ENCODE measurements at regions not wholly inside any gene's neighbourhood (a gene's known extent, or its start where the extent isn't known, plus 50 kb on each side); places are given as distances from the start of the nearest gene placed in this dataset.

- H3K36me3 ChIP-seq (ENCODE audit: control insufficient read depth in 2 of 2, insufficient read depth in 2 of 2, low read length in 2 of 2) = no peaks in the 10 kb centered on the region
- H3K27me3 ChIP-seq (ENCODE audit: control insufficient read depth in 1 of 2, insufficient read depth in 2 of 2, low read length in 2 of 2) = peaks cover 7 to 12% of the 10 kb centered on the region in 2 donors
- H3K4me3 ChIP-seq (ENCODE audit: low read length in 2 of 2) = no peak overlapping the region
- no peak overlapping the region for H3K9ac ChIP-seq (ENCODE audit: low read length in 2 of 2)
- no peaks in the 10 kb centered on the region for H3K9me3 ChIP-seq (ENCODE audit: control insufficient read depth in 2 of 2, low read length in 2 of 2)
- no peak overlapping the region for H3K27ac ChIP-seq (ENCODE audit: low read length)
- no peaks in the 10 kb centered on the region for H3K4me1 ChIP-seq (ENCODE audit: control insufficient read depth, insufficient read depth, low read length)
Measured at GRCh38 chr16:51440131-51440889, 289.2 kb upstream of the SALL1 start.

- Histone ChIP-seq H3K27me3 (ENCODE audit: control insufficient read depth in 1 of 2, insufficient read depth in 2 of 2, low read length in 2 of 2) (peaks cover 7 to 12% of the 10 kb centered on the region in 2 donors), H3K4me3 (ENCODE audit: low read length in 2 of 2) (no peak overlapping the region), H3K9ac (ENCODE audit: low read length in 2 of 2) (no peak overlapping the region), H3K9me3 (ENCODE audit: control insufficient read depth in 2 of 2, low read length in 2 of 2) (no peaks in the 10 kb centered on the region), H3K27ac (ENCODE audit: low read length) (no peak overlapping the region), H3K4me1 (ENCODE audit: control insufficient read depth, insufficient read depth, low read length) (no peaks in the 10 kb centered on the region), H3K36me3 (ENCODE audit: control insufficient read depth in 2 of 2, insufficient read depth in 2 of 2, low read length in 2 of 2) (no peaks in the 10 kb centered on the region)
Measured at GRCh38 chr16:51439271-51439670, 288.2 kb upstream of the SALL1 start.

DNA sequence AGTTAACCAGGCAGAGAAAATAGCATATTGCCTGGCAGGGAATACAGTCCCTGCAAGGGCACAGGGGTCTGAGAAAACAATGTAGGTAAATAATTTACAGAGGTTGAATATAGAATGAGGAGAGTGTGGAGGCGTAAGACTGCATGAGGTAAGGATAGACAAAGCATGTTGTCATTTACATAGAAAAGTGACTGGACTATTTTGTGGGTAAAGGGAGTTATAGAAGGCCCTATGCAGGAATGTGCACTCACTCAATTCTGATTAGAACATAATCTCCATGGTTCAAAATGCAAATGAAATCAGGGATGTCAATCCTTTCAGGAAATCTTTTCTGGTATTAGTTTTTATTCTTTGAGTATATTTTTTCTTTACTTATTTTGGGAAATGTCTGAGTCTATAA, 285.7 kb upstream of the SALL1 start:
- Histone ChIP-seq H3K36me3 (ENCODE audit: control insufficient read depth in 2 of 2, insufficient read depth in 2 of 2, low read length in 2 of 2) (no peaks in the 10 kb centered on the region), H3K9ac (ENCODE audit: low read length in 2 of 2) (no peak overlapping the region), H3K27me3 (ENCODE audit: control insufficient read depth in 1 of 2, insufficient read depth in 2 of 2, low read length in 2 of 2) (peaks cover 7 to 12% of the 10 kb centered on the region in 2 donors)

GRCh38 chr16:51434567-51435198, 283.6 kb upstream of the SALL1 start:
- H3K9ac ChIP-seq (ENCODE audit: low read length in 2 of 2) = no peak overlapping the region
- no peak overlapping the region for H3K27ac ChIP-seq (ENCODE audit: low read length)
- H3K4me3 ChIP-seq (ENCODE audit: low read length in 2 of 2) = no peak overlapping the region
- peaks cover 0 to 6% of the 10 kb centered on the region in 2 donors for H3K27me3 ChIP-seq (ENCODE audit: control insufficient read depth in 1 of 2, insufficient read depth in 2 of 2, low read length in 2 of 2)
- no peaks in the 10 kb centered on the region for H3K4me1 ChIP-seq (ENCODE audit: control insufficient read depth, insufficient read depth, low read length)
- H3K36me3 ChIP-seq (ENCODE audit: control insufficient read depth in 2 of 2, insufficient read depth in 2 of 2, low read length in 2 of 2) = no peaks in the 10 kb centered on the region
- no peaks in the 10 kb centered on the region for H3K9me3 ChIP-seq (ENCODE audit: control insufficient read depth in 2 of 2, low read length in 2 of 2)

More for the DNA sequence above, 285.7 kb upstream of the SALL1 start:
- no peak overlapping the region for H3K27ac ChIP-seq (ENCODE audit: low read length)
- H3K4me3 ChIP-seq (ENCODE audit: low read length in 2 of 2) = no peak overlapping the region
- H3K4me1 ChIP-seq (ENCODE audit: control insufficient read depth, insufficient read depth, low read length) = no peaks in the 10 kb centered on the region
- H3K9me3 ChIP-seq (ENCODE audit: control insufficient read depth in 2 of 2, low read length in 2 of 2) = no peaks in the 10 kb centered on the region

GRCh38 chr16:51433599-51433998, 282.5 kb upstream of the SALL1 start:
- Histone ChIP-seq H3K27ac (ENCODE audit: low read length) (no peak overlapping the region), H3K4me3 (ENCODE audit: low read length in 2 of 2) (no peak overlapping the region), H3K36me3 (ENCODE audit: control insufficient read depth in 2 of 2, insufficient read depth in 2 of 2, low read length in 2 of 2) (no peaks in the 10 kb centered on the region)

GRCh38 chr16:51431517-51432241, 280.6 kb upstream of the SALL1 start:
- Histone ChIP-seq H3K27me3 (ENCODE audit: control insufficient read depth in 1 of 2, insufficient read depth in 2 of 2, low read length in 2 of 2) (no peaks in the 10 kb centered on the region), H3K4me3 (ENCODE audit: low read length in 2 of 2) (no peak overlapping the region), H3K4me1 (ENCODE audit: control insufficient read depth, insufficient read depth, low read length) (no peaks in the 10 kb centered on the region), H3K36me3 (ENCODE audit: control insufficient read depth in 2 of 2, insufficient read depth in 2 of 2, low read length in 2 of 2) (no peaks in the 10 kb centered on the region), H3K9ac (ENCODE audit: low read length in 2 of 2) (no peak overlapping the region), H3K9me3 (ENCODE audit: control insufficient read depth in 2 of 2, low read length in 2 of 2) (no peaks in the 10 kb centered on the region), H3K27ac (ENCODE audit: low read length) (no peak overlapping the region)

More at GRCh38 chr16:51433599-51433998, 282.5 kb upstream of the SALL1 start:
- no peaks in the 10 kb centered on the region for H3K9me3 ChIP-seq (ENCODE audit: control insufficient read depth in 2 of 2, low read length in 2 of 2)
- H3K9ac ChIP-seq (ENCODE audit: low read length in 2 of 2) = no peak overlapping the region
- H3K4me1 ChIP-seq (ENCODE audit: control insufficient read depth, insufficient read depth, low read length) = no peaks in the 10 kb centered on the region
- H3K27me3 ChIP-seq (ENCODE audit: control insufficient read depth in 1 of 2, insufficient read depth in 2 of 2, low read length in 2 of 2) = peaks cover 0 to 5% of the 10 kb centered on the region in 2 donors

DNA sequence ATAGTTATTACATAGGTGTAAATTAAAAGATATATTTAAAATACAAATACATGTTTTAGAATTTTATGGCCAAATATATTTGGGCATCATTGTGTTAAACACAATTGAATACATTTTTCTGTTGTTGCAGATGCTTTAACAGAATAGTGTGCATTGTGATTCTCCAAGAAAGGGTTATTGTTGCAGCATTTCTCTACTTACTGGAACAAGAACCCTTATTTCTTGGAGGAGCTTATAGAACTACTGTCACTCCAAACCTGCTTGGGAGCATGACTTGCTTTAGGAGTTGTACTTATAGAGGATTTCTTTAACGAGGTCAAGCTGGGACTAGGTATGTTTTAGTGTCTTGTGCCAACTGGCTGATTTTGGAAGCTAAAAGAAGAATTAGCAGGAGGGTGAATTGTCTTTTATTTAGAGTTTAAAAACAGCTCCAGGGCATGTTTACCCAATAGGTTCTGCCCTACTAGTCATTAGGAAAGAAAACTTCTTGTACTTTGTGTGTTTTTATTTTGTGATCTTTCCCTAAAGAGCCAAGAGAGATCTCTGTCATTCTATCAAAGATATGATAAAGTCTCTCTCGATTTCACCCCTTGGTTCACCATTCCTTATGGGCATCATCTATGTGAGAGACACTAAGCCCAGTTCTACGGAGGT, 279.8 kb upstream of the SALL1 start:
- Histone ChIP-seq H3K4me3 (ENCODE audit: low read length in 2 of 2) (no peak overlapping the region), H3K9me3 (ENCODE audit: control insufficient read depth in 2 of 2, low read length in 2 of 2) (no peaks in the 10 kb centered on the region), H3K4me1 (ENCODE audit: control insufficient read depth, insufficient read depth, low read length) (no peaks in the 10 kb centered on the region), H3K9ac (ENCODE audit: low read length in 2 of 2) (no peak overlapping the region), H3K27me3 (ENCODE audit: control insufficient read depth in 1 of 2, insufficient read depth in 2 of 2, low read length in 2 of 2) (no peaks in the 10 kb centered on the region), H3K36me3 (ENCODE audit: control insufficient read depth in 2 of 2, insufficient read depth in 2 of 2, low read length in 2 of 2) (no peaks in the 10 kb centered on the region), H3K27ac (ENCODE audit: low read length) (no peak overlapping the region)

GRCh38 chr16:51429041-51429440, 278.0 kb upstream of the SALL1 start:
- Histone ChIP-seq H3K4me3 (ENCODE audit: low read length in 2 of 2) (no peak overlapping the region), H3K9me3 (ENCODE audit: control insufficient read depth in 2 of 2, low read length in 2 of 2) (no peaks in the 10 kb centered on the region), H3K27ac (ENCODE audit: low read length) (no peak overlapping the region), H3K36me3 (ENCODE audit: control insufficient read depth in 2 of 2, insufficient read depth in 2 of 2, low read length in 2 of 2) (no peaks in the 10 kb centered on the region), H3K9ac (ENCODE audit: low read length in 2 of 2) (no peak overlapping the region), H3K4me1 (ENCODE audit: control insufficient read depth, insufficient read depth, low read length) (no peaks in the 10 kb centered on the region), H3K27me3 (ENCODE audit: control insufficient read depth in 1 of 2, insufficient read depth in 2 of 2, low read length in 2 of 2) (no peaks in the 10 kb centered on the region)

GRCh38 chr16:51427085-51427484, 276.0 kb upstream of the SALL1 start:
- Histone ChIP-seq H3K4me3 (ENCODE audit: low read length in 2 of 2) (no peak overlapping the region), H3K36me3 (ENCODE audit: control insufficient read depth in 2 of 2, insufficient read depth in 2 of 2, low read length in 2 of 2) (no peaks in the 10 kb centered on the region), H3K27me3 (ENCODE audit: control insufficient read depth in 1 of 2, insufficient read depth in 2 of 2, low read length in 2 of 2) (no peaks in the 10 kb centered on the region), H3K9me3 (ENCODE audit: control insufficient read depth in 2 of 2, low read length in 2 of 2) (no peaks in the 10 kb centered on the region), H3K9ac (ENCODE audit: low read length in 2 of 2) (no peak overlapping the region), H3K27ac (ENCODE audit: low read length) (no peak overlapping the region), H3K4me1 (ENCODE audit: control insufficient read depth, insufficient read depth, low read length) (no peaks in the 10 kb centered on the region)

- Histone ChIP-seq H3K4me3 (ENCODE audit: low read length in 2 of 2) (no peak overlapping the region), H3K9me3 (ENCODE audit: control insufficient read depth in 2 of 2, low read length in 2 of 2) (no peaks in the 10 kb centered on the region), H3K36me3 (ENCODE audit: control insufficient read depth in 2 of 2, insufficient read depth in 2 of 2, low read length in 2 of 2) (no peaks in the 10 kb centered on the region), H3K9ac (ENCODE audit: low read length in 2 of 2) (no peak overlapping the region), H3K27me3 (ENCODE audit: control insufficient read depth in 1 of 2, insufficient read depth in 2 of 2, low read length in 2 of 2) (no peaks in the 10 kb centered on the region), H3K27ac (ENCODE audit: low read length) (no peak overlapping the region), H3K4me1 (ENCODE audit: control insufficient read depth, insufficient read depth, low read length) (no peaks in the 10 kb centered on the region)
Measured at GRCh38 chr16:51426276-51426675, 275.2 kb upstream of the SALL1 start.

Data from stomach smooth muscle (tissue), 2 donors.